A673 (cell line): ENCODE measurements at regions not wholly inside any gene's neighbourhood (a gene's known extent, or its start where the extent isn't known, plus 50 kb on each side); places are given as distances from the start of the nearest gene placed in this dataset.
A peak's percentile ranks its signal among the peaks of the same experiment; 100 is the strongest.

Experiments
- BruUV-seq: library from RNA; stranded (reverse); fragments of 400-500 nt; replicated peaks from 2 replicates; lab custom pipeline; 2021; lab: Mats Ljungman, UMichigan
- CTCF ChIA-PET: fragments of 300-600 bp; sonication (Branson Sonifier 250); formaldehyde crosslinking; loops from one replicate; lab custom pipeline; 2022; ENCODE audit warnings: antibody characterized with exemption; lab: Charles Lee
- POLR2A ChIA-PET: fragments of 300-600 bp; sonication (Branson Sonifier 250); formaldehyde crosslinking; loops from one replicate; lab custom pipeline; 2022; ENCODE audit warnings: antibody characterized with exemption; ENCODE audit not compliant: low non-redundant PET; lab: Charles Lee
- DNase-seq: peaks from one replicate; pipeline ENCODE4 v3.0.0-alpha.2; 2015; ENCODE audit warnings: low spot score
- H3K27ac ChIP-seq: fragments of 200-600 bp; sonication (generic); 2 replicates; pipeline ENCODE4 v1.5.1; 2016; ENCODE audit warnings: mixed run types, low read depth, mild to moderate bottlenecking, mixed read lengths, antibody characterized with exemption, low read length; ENCODE audit not compliant: poor library complexity, severe bottlenecking
- H3K27me3 ChIP-seq: fragments of 200-600 bp; sonication (generic); replicated peaks from 2 replicates; pipeline ENCODE4 v1.6.1; 2017; ENCODE audit warnings: mixed run types, low read depth, mild to moderate bottlenecking, mixed read lengths, antibody characterized with exemption, low read length; ENCODE audit not compliant: insufficient read depth, poor library complexity
- H3K36me3 ChIP-seq: fragments of 200-600 bp; sonication (generic); 2 replicates; pipeline ENCODE4 v1.6.1; 2016; ENCODE audit warnings: mixed run types, mild to moderate bottlenecking, mixed read lengths, antibody characterized with exemption, low read length; ENCODE audit not compliant: insufficient read depth, poor library complexity, severe bottlenecking
- H3K4me1 ChIP-seq: fragments of 200-600 bp; sonication (generic); 2 replicates; pipeline ENCODE4 v1.6.1; 2017; ENCODE audit warnings: mixed run types, mild to moderate bottlenecking, mixed read lengths, antibody characterized with exemption, low read length; ENCODE audit not compliant: insufficient read depth, poor library complexity, severe bottlenecking
- H3K4me3 ChIP-seq: fragments of 200-600 bp; sonication (generic); 2 replicates; pipeline ENCODE4 v1.5.1; 2016; ENCODE audit warnings: low read depth, mixed run types, mild to moderate bottlenecking, mixed read lengths, low read length; ENCODE audit not compliant: poor library complexity, severe bottlenecking
- H3K9me3 ChIP-seq: fragments of 200-600 bp; sonication (generic); 2 replicates; pipeline ENCODE4 v1.6.1; 2016; ENCODE audit warnings: mixed run types, low read depth, mild to moderate bottlenecking, mixed read lengths, antibody characterized with exemption, low read length; ENCODE audit not compliant: poor library complexity, severe bottlenecking
- CTCF ChIP-seq: fragments of 300-800, 200-600 bp; sonication (generic); conservative IDR thresholded peaks from 2 replicates; pipeline ENCODE4 v1.5.1; 2017; ENCODE audit warnings: low read depth, mild to moderate bottlenecking, antibody characterized with exemption, low read length, moderate library complexity, mixed read lengths
- EZH2 ChIP-seq: fragments of 200-600 bp; sonication (generic); IDR thresholded peaks from 2 replicates; pipeline ENCODE4 v1.6.1; 2017; ENCODE audit warnings: borderline replicate concordance, low read depth, mild to moderate bottlenecking, mixed read lengths, antibody characterized with exemption, low read length; ENCODE audit not compliant: poor library complexity, severe bottlenecking
- intact Hi-C: fragments of 100-400 bp; cut with micrococcal nuclease; formaldehyde crosslinking; loops from one replicate; pipeline ENCODE4 v1.10.0; 2022; ENCODE audit not compliant: unreplicated experiment

GRCh38 chr1:37389327-37389726 is 85.1 kb upstream of the ZC3H12A start:
- no TSS peak for BruUV-seq
- H3K4me1 ChIP-seq: no peaks in the 10 kb centered on the region

GRCh38 chr1:37391211-37392011 is 83.0 kb upstream of the ZC3H12A start:
- DNase-seq: peak; percentile 19
- intact Hi-C loops: no loop called here
- CTCF ChIA-PET: no interaction called here
- H3K36me3 ChIP-seq: no peaks in the 10 kb centered on the region
- no TSS peak for BruUV-seq
- no peak overlapping the region for H3K27ac ChIP-seq
- no peak overlapping the region for H3K4me3 ChIP-seq
- H3K27me3 ChIP-seq: peaks cover 13% of the 10 kb centered on the region
- H3K4me1 ChIP-seq: no peaks in the 10 kb centered on the region
- TF ChIP-seq EZH2 (no peak), CTCF (no peak)
- POLR2A ChIA-PET: no interaction called here
- no peaks in the 10 kb centered on the region for H3K9me3 ChIP-seq

More at GRCh38 chr1:37389327-37389726, 85.1 kb upstream of the ZC3H12A start:
- CTCF ChIA-PET: no interaction called here
- H3K27me3 ChIP-seq: peaks cover 6% of the 10 kb centered on the region
- H3K36me3 ChIP-seq: no peaks in the 10 kb centered on the region
- DNase-seq: no peak
- POLR2A ChIA-PET: no interaction called here
- intact Hi-C loops: no loop called here
- TF ChIP-seq CTCF: no peak
- TF ChIP-seq EZH2: no peak
- H3K9me3 ChIP-seq: no peaks in the 10 kb centered on the region
- no peak overlapping the region for H3K4me3 ChIP-seq
- no peak overlapping the region for H3K27ac ChIP-seq

- POLR2A ChIA-PET: no interaction called here
- no peak overlapping the region for H3K27ac ChIP-seq
- intact Hi-C loops: no loop called here
- no peaks in the 10 kb centered on the region for H3K36me3 ChIP-seq
- no peaks in the 10 kb centered on the region for H3K9me3 ChIP-seq
- DNase-seq: no peak
- TF ChIP-seq EZH2 (no peak), CTCF (no peak)
- no peaks in the 10 kb centered on the region for H3K4me1 ChIP-seq
- H3K4me3 ChIP-seq: no peak overlapping the region
- CTCF ChIA-PET: no interaction called here
- no TSS peak for BruUV-seq
- H3K27me3 ChIP-seq: peaks cover 13% of the 10 kb centered on the region
Measured at GRCh38 chr1:37392051-37392450, 82.3 kb upstream of the ZC3H12A start.
